GM18519 (cell line): ENCODE measurements at regions not wholly inside any gene's neighbourhood (a gene's known extent, or its start where the extent isn't known, plus 50 kb on each side); places are given as distances from the start of the nearest gene placed in this dataset.

ENCODE experiments used
- ATAC-seq: cut with Tn5 transposase; IDR thresholded peaks from one replicate; pipeline ENCODE4 v1.9.1; 2021; ENCODE audit warnings: mild to moderate bottlenecking, moderate library complexity; ENCODE audit not compliant: unreplicated experiment, low FRiP score

DNA sequence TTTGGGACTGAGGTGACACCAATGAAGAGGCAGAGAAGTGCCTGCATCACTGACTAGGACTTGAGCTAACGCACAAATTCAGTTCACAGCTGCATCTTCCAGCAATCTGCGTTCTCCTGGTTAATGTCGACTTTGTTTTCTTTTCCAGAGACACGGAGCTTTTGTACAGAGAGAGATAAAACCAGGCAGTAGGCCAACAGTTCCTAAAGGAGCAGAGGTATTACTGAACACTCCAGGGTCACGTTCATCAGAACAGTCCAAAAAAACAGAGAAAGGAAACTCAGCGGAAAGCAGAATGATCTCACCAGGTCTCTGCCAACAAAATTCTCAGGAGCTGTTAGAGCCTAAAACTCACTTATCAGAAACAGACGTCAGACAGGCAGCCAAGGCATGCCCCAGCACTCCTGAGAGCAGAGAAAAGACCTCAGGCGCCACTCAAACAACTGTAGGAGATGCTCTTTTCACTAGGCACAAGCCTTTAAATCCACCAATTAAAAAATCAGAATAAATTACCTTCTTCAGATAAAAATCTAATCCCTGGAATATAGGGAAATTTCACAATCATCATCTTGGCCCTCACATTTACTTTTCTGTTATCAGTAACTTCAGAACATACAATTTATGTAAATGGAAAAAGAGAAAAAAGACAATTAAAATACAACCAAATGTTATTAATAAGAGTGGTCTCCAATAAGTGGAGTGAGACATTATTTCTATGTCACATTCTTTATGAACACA lies 95.9 kb upstream of the SPTBN1 start:
- ATAC-seq, result no peak

DNA sequence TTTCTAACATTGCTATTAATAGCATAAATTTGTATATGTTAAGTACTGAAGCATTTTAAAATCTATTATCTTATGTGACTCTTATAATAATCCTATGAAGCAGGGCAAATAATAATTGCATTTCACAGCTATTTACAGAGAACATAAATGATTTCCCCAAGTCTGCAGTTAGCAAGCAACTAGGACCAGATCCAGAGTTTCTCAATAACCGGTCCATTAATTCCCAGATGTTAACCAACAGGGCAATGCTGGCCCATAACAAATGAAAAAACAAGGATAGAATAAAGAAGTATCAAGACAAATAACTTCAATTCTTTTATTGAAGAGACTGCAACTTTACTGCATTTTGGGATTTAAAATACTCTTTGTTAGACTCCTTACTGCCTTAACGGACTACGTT lies 91.7 kb upstream of the SPTBN1 start:
- no peak for ATAC-seq

GRCh38 chr2:54365661-54366060 lies 90.5 kb upstream of the SPTBN1 start:
- no peak for ATAC-seq

GRCh38 chr2:54366487-54367280 lies 89.4 kb upstream of the SPTBN1 start:
- no peak for ATAC-seq

- no peak for ATAC-seq
Observed at GRCh38 chr2:54370405-54371104, 85.6 kb upstream of the SPTBN1 start.

GRCh38 chr2:54371460-54372065 lies 84.6 kb upstream of the SPTBN1 start:
- no peak for ATAC-seq

DNA sequence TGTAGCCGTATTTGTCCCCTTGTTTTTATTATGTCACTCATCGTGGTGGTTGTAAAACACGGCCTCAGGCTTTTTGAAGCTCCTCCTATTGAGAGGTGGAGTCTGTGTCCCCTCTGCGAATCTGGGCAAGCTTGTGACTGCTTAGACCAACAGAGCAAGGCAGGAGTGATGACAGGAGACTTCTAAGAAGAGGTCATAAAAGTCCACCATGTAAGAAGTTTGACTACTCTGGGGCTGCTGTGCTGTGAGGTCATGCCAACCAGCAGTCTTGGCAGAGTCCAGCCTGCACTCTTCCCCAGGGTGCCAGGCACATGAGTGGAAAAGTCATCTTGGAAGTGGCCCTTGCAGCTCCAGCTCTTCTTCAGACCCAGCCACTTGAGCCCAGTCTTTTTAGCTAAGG lies 83.8 kb upstream of the SPTBN1 start:
- ATAC-seq, result no peak

DNA sequence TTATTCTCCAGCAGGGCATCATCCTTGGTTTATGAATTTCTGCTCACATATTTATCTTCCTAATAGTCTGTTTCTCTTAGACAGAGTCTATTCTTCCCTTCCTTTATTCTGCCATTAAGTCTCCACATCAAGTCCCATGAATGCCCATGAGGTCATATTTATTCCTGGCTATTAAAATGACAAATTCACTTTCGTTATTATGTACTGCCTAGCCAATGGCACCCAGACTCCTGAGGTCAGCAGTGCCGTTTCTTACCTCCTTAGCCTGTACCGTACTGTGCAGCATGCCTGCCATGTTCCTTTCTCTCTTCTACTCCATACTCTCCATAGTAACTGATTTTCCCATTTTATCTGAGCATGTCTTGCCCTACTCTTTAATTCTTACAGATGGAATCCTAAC lies 82.3 kb upstream of the SPTBN1 start:
- no peak for ATAC-seq

DNA sequence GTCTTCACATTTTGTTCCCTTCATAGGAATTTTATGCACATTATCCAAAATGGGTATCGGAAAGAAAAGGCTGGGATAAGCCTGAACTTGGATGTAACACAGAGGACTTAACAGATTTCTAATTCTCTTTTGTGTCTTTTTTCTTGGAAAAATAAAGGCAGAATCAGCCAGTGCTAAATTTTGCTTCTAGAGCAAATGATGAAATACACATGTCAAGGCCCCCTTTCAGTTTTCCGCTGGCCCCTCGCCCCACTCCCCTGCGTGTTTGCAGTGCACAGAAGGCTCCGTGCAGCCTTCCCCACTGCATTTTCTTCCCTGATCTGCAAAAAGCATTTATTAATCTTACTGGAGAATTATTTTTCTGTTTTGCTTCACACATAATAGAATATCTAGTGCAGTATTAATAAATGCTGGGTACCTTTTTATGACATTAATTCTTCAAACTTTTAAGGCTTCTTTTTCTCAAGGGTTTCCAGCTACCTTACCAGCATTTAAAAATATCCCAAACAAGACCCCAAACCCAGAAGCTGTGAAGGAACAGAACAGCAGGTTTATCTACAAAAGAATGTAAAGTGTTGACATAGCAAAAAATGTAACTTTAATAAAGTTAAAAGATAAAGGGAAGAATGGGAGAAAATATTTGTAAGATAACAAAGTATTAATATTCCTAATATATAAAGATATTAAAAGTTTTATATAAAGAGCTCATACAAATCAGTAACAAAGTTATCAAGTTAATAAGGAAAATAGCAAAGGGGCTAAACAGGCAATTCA lies 81.3 kb upstream of the SPTBN1 start:
- ATAC-seq, result no peak

GRCh38 chr2:54377451-54377850 lies 78.7 kb upstream of the SPTBN1 start:
- no peak for ATAC-seq

DNA sequence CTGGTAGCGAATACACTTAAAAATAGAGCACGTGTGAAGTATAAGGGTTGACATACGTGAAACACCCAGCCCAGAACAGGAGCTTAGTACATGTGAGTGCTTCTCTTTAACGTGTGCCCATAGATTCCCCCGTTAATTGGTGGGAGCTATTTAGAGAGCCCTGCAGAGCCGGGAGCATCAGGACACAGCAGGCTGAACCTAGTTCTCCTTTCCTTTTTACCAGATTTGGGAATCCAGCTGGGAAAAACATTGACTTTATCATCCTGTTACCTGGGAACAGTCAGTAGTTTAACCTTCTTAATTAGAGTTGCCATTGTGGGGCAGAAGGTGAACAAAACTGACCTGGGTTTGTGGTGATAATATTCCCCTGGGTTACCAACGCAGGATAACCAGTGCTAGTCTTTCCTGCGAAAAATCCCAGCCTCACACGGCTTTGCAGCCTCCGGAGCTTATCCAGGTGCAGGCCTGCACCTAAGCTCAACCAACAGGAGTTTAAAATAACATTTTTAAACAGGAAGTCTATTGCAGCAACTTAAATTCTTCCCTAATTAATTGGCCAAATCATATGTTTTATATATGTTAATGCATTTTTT lies 78.1 kb upstream of the SPTBN1 start:
- ATAC-seq, result no peak

- ATAC-seq, result no peak
Observed at GRCh38 chr2:54380670-54381069, 75.5 kb upstream of the SPTBN1 start.

DNA sequence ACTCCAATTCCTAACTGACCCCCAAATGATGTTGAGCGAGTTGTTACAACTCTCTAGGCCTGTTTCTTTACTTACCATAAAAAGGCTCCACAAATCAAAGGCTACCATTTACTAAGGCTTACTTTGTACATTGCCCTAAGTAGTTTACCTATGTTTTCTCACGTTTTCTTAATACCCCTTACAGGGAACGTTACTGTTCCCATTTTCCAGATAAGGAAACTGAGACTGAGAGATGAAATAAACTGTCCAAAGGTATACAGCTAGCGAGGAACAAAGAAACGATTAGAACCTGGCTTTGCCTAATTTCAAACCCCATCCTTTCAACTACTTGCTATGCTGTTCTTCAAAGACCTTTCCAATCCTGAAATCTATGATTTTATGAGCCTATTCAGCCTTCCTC lies 74.8 kb upstream of the SPTBN1 start:
- ATAC-seq, result no peak

DNA sequence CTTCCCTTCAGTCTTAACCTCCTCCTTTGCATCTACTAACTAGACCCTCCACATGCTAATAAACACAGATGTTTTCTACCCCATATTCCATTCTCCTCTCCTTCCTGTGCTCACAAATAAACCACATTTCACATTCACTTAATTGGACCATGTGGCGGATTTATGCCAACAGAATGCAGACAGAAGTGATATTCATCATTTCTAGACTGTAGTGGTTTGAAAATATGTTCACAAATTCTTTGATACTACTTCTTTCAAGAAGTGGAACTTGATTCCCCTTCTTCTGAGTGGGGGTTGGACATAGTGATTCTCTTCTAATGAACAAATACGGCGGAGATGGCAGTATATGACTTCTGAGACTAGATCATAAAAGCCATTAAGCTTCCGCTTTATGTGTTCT lies 73.5 kb upstream of the SPTBN1 start:
- no peak for ATAC-seq

DNA sequence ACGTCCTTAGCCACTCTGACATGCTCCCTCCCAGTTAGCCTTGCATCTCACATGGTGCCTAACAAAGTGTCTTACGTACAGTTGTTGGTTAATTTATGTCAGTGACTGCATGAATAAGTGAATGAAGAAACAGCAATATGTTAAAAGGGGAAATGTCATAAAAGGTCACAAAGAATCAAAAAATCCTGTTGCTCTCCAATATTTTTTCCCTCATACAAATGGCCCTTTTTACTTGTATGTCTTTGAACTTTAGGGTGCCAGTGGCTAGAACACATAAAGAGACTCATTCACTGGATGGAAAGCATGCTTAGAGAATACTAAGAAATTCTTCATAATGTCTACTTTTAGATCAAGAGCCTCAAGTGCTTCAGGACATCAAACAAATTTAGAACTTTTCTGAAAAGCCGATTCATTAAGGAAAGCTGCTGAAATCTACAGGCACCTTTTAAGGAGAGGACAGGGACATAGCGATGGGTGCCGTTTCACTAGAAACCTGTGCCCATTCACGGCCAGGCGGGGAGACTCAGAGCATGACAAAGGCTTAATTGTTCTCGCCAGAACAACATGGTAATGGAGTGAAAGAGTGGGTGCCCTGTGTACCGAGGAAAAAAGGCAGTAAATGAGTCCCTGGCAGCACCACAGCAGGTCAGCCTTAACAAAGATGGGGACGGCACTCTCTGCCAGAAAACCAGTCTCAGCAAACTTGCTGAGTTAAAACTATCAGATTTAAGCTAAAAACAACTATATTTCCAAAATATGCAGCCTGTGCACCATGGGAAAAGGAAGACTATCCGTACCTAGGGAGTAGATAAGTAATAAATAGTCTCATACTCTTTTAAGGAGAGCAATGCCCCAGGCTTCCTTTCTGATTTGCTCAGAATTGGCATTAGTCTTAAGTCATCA lies 71.6 kb upstream of the SPTBN1 start:
- no peak for ATAC-seq

DNA sequence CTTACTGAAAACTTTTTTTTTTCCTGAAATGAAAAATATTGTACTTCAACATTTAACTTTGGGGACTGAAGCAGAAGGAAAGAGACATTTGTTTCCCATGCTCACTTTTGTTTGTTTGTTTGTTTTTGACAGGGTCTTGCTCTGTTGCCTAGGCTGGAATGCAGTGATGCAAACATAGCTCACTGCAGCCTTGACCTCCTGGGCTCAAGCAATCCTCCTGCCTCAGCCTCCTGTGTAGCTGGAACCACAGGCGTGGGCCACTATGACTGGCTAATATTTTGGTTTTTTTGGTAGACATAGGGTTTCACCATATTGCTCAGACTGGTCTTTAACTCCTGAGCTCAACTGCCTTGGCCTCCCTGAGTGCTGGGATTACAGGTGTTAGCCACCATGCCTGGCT lies 70.9 kb upstream of the SPTBN1 start:
- ATAC-seq, result no peak

DNA sequence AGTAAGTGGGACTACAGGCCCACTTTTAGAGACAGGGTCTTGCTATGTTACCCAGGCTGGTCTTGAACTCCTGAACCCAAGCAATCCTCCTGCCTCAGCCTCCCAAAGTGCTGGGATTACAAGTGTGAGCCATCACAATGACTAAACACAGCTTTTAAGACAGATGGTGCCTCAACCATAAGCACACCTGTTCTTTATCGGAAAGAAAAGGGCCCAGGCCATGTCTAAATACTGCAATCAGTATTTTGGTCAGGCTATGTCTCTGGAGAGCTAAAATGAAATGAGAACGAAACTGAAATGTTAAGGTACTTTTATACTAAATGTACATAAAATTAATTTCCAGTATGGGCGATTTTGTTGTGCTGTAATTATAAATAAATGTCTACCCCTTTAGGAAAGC lies 69.5 kb upstream of the SPTBN1 start:
- no peak for ATAC-seq

DNA sequence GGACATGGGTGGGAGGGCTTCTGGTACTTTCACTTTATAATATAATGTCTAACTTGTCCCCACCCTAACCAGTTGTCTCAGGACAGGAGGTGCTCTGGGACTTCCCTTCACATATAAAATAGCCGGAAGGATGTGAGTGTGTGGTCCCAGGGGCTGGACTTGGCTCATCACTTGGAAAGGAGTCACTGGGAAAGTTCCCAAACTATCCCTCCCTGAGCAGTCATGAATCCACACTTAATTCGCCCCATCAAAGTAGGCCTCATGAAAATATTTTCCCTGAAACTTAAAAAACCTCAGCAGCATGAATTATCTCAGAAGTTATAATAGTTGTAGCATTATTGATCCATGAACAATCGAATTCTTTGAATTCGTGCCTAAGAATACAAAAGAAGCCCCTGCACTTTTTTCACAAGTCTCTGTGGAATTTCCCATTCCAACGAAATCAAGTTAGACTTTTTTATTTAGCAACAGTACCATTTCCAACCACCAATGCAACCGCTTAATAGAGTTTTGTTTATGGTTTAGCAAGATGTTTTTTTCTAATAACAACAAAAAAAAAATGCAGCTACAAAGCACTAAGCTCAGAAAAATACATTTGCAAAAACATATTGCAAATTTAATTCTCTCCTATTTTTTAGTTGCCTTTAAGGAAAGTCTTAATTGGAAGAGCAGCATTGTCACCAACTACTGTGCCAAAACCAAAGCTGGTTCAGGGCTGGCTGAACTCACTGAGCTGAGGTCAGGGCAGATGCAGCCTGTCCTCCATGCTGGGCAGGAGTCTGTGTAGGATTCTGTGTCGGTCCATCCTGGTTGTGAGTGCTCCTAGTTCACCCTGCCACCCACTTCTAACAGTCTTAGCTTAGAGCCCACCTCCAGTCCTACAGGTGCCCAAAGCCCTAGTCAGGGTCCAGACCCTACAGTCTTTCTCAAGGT lies 68.8 kb upstream of the SPTBN1 start:
- ATAC-seq, result no peak
